H1 (cell line): ENCODE measurements at regions not wholly inside any gene's neighbourhood (a gene's known extent, or its start where the extent isn't known, plus 50 kb on each side); places are given as distances from the start of the nearest gene placed in this dataset.

Experiments used
- CTCF ChIA-PET: fragments of 300-600 bp; sonication (Branson Sonifier 250); formaldehyde crosslinking; loops from one replicate; lab custom pipeline; 2021; ENCODE audit not compliant: partially characterized antibody; lab: Charles Lee
- POLR2A ChIA-PET: fragments of 300-600 bp; sonication (Branson Sonifier 250); formaldehyde crosslinking; loops from one replicate; lab custom pipeline; 2021; ENCODE audit warnings: inconsistent platforms; ENCODE audit not compliant: partially characterized antibody; lab: Charles Lee
- DNase-seq, 2 experiments: peaks; one replicate each; pipeline versions ENCODE4 v3.0.0 to v3.0.0-alpha.2; 2010 to 2022; ENCODE audit warnings: low spot score in 2 of 2, low read depth in 1 of 2, mixed read lengths in 1 of 2
- FAIRE-seq: peaks from 2 replicates; lab custom pipeline; 2011; peaks lifted over from hg19 to GRCh38; lab: Jason Lieb, UNC
- H2AFZ ChIP-seq: 2 replicates; pipeline ENCODE4 v1.8.1; 2012; ENCODE audit warnings: low read length, inconsistent platforms
- H2AK5ac ChIP-seq: 2 replicates; pipeline ENCODE4 v1.6.1; 2013; ENCODE audit warnings: low read depth, low read length
- H2BK120ac ChIP-seq: replicated peaks from 2 replicates; pipeline ENCODE3; 2013; ENCODE audit warnings: low read depth, low read length, inconsistent platforms
- H2BK12ac ChIP-seq: 2 replicates; pipeline ENCODE4 v1.6.1; 2013; ENCODE audit warnings: low read depth, low read length
- H2BK15ac ChIP-seq: 2 replicates; pipeline ENCODE4 v1.6.1; 2013; ENCODE audit warnings: low read length
- H2BK20ac ChIP-seq: 2 replicates; pipeline ENCODE4 v1.6.1; 2013; ENCODE audit warnings: low read length
- H2BK5ac ChIP-seq: 2 replicates; pipeline ENCODE4 v1.6.1; 2013; ENCODE audit warnings: low read depth, low read length
- H3K14ac ChIP-seq: 2 replicates; pipeline ENCODE4 v1.6.1; 2013; ENCODE audit warnings: inconsistent platforms; ENCODE audit not compliant: insufficient read length
- H3K18ac ChIP-seq: 2 replicates; pipeline ENCODE4 v1.6.1; 2013; ENCODE audit warnings: low read length; ENCODE audit errors: extremely low read depth
- H3K23ac ChIP-seq: 2 replicates; pipeline ENCODE4 v1.6.1; 2013; ENCODE audit warnings: inconsistent platforms; ENCODE audit not compliant: insufficient read length
- H3K23me2 ChIP-seq: 2 replicates; pipeline ENCODE4 v1.6.1; 2013; ENCODE audit warnings: low read depth, low read length
- H3K27ac ChIP-seq: 2 replicates; pipeline ENCODE4 v1.6.1; 2011; ENCODE audit warnings: low read depth, low read length, inconsistent platforms
- H3K27me3 ChIP-seq, 4 experiments: replicated peaks in 1 of 4; 1 replicate in 1 of 4; 2 replicates in 3 of 4; pipeline versions ENCODE4 v1.6.1 to v1.8.1; 2011 to 2013; ENCODE audit warnings: low read length in 3 of 4, mild to moderate bottlenecking in 3 of 4, inconsistent platforms in 2 of 4, mixed read lengths in 2 of 4, moderate library complexity in 1 of 4; ENCODE audit not compliant: control insufficient read depth in 3 of 4, insufficient read depth in 3 of 4; ENCODE audit errors: extremely low read depth in 1 of 4
- H3K36me3 ChIP-seq, 4 experiments: 2 replicates each; pipeline versions ENCODE4 v1.6.1 to v1.8.1; 2011 to 2013; ENCODE audit warnings: mild to moderate bottlenecking in 4 of 4, low read length in 3 of 4, moderate library complexity in 2 of 4, control low read depth in 1 of 4, inconsistent platforms in 1 of 4; ENCODE audit not compliant: insufficient read depth in 4 of 4, control insufficient read depth in 2 of 4
- H3K4ac ChIP-seq: replicated peaks from 2 replicates; pipeline ENCODE3; 2013; ENCODE audit warnings: low read length, low read depth, mixed read lengths, inconsistent platforms; ENCODE audit not compliant: insufficient read length
- H3K4me1 ChIP-seq, 4 experiments: replicated peaks in 1 of 4; 1 replicate in 1 of 4; 2 replicates in 3 of 4; pipeline versions ENCODE4 v1.6.1 to v1.8.1; 2011 to 2013; ENCODE audit warnings: low read length in 3 of 4, inconsistent platforms in 2 of 4, mixed read lengths in 1 of 4; ENCODE audit not compliant: insufficient read depth in 4 of 4, control insufficient read depth in 3 of 4
- H3K4me2 ChIP-seq, 2 experiments: 2 replicates each; pipeline versions ENCODE4 v1.6.1 to v1.8.1; 2011 to 2013; ENCODE audit warnings: low read depth in 2 of 2, low read length in 2 of 2, control low read depth in 1 of 2, inconsistent platforms in 1 of 2, mild to moderate bottlenecking in 1 of 2; ENCODE audit not compliant: insufficient read depth in 1 of 2
- H3K4me3 ChIP-seq, 4 experiments: fragments of 200-600, 300-600 bp in 1 of 4; sonication (generic), shearing (Covaris generic), sonication (Bioruptor Twin) in 1 of 4; 2 replicates each; pipeline versions ENCODE4 v1.5.1 to v1.8.1; 2011 to 2016; ENCODE audit warnings: low read length in 4 of 4, low read depth in 3 of 4, control low read depth in 2 of 4, inconsistent platforms in 2 of 4, mild to moderate bottlenecking in 2 of 4, mixed read lengths in 1 of 4, moderate library complexity in 1 of 4; ENCODE audit not compliant: insufficient read depth in 2 of 4; ENCODE audit errors: extremely low read depth in 1 of 4
- H3K56ac ChIP-seq: replicated peaks from 2 replicates; pipeline ENCODE3; 2013; ENCODE audit warnings: low read depth, mild to moderate bottlenecking, mixed read lengths, low read length, inconsistent platforms; ENCODE audit not compliant: insufficient read length
- H3K79me1 ChIP-seq: 2 replicates; pipeline ENCODE4 v1.6.1; 2013; ENCODE audit warnings: low read depth, low read length, control low read depth
- H3K79me2 ChIP-seq, 2 experiments: 2 replicates each; pipeline versions ENCODE4 v1.6.1 to v1.8.1; 2012 to 2013; ENCODE audit warnings: low read length in 2 of 2, mild to moderate bottlenecking in 2 of 2, inconsistent platforms in 1 of 2; ENCODE audit not compliant: insufficient read depth in 2 of 2, control insufficient read depth in 1 of 2
- H3K9ac ChIP-seq, 4 experiments: replicated peaks in 1 of 4; 1 replicate in 1 of 4; 2 replicates in 3 of 4; pipeline versions ENCODE4 v1.6.1 to v1.8.1; 2011 to 2013; ENCODE audit warnings: low read depth in 3 of 4, low read length in 3 of 4, control low read depth in 2 of 4, mild to moderate bottlenecking in 2 of 4, moderate library complexity in 2 of 4, inconsistent platforms in 1 of 4; ENCODE audit errors: extremely low read depth in 1 of 4
- H3K9me3 ChIP-seq, 2 experiments: 2 replicates each; pipeline versions ENCODE4 v1.6.1 to v1.8.1; 2012 to 2013; ENCODE audit warnings: mild to moderate bottlenecking in 2 of 2, moderate library complexity in 2 of 2, control low read depth in 1 of 2, inconsistent platforms in 1 of 2, low read depth in 1 of 2, low read length in 1 of 2, mixed read lengths in 1 of 2; ENCODE audit not compliant: insufficient read depth in 2 of 2
- H4K20me1 ChIP-seq, 2 experiments: replicated peaks in 1 of 2; 2 replicates each; pipeline versions ENCODE3 to v1.8.1; 2011 to 2013; ENCODE audit warnings: inconsistent platforms in 2 of 2, low read length in 2 of 2, mild to moderate bottlenecking in 1 of 2; ENCODE audit not compliant: insufficient read depth in 2 of 2, control insufficient read depth in 1 of 2
- H4K5ac ChIP-seq: 2 replicates; pipeline ENCODE4 v1.6.1; 2013; ENCODE audit warnings: low read length, low read depth, mixed read lengths, inconsistent platforms; ENCODE audit not compliant: insufficient read length
- H4K8ac ChIP-seq: 2 replicates; pipeline ENCODE4 v1.8.0; 2013; ENCODE audit warnings: mild to moderate bottlenecking, moderate library complexity, low read length, inconsistent platforms; ENCODE audit not compliant: insufficient read depth; ENCODE audit errors: extremely low read depth
- H4K91ac ChIP-seq: replicated peaks from 2 replicates; pipeline ENCODE3; 2013; ENCODE audit warnings: low read length, mixed read lengths, inconsistent platforms; ENCODE audit not compliant: insufficient read length
- SP4 ChIP-seq: IDR thresholded peaks from 2 replicates; pipeline ENCODE4 v1.6.1; 2012; ENCODE audit warnings: low read length, inconsistent platforms
- WGBS, 2 experiments: shearing (Covaris generic) in 1 of 2; methylation state at CpG; one replicate each; pipeline versions ENCODE4 v1.1.6 to v1.1.7; 2013 to 2015; ENCODE audit warnings: low lambda C conversion rate in 2 of 2, mixed read lengths in 2 of 2, inconsistent platforms in 1 of 2, low coverage in 1 of 2, missing lambda C conversion rate in 1 of 2; ENCODE audit not compliant: insufficient replicate concordance in 2 of 2, insufficient coverage in 1 of 2, insufficient read length in 1 of 2; ENCODE audit errors: extremely low coverage in 1 of 2, missing lambda C conversion rate in 1 of 2; 5-methylcytosine and 5-hydroxymethylcytosine counted together

- Histone ChIP-seq H3K27me3 (no peaks in the 10 kb centered on the region; a peak in 1 of 7 replicates), H2BK20ac (no peak overlapping the region), H3K27ac (no peak overlapping the region), H3K4ac (no peak overlapping the region), H3K9ac (no peak overlapping the region), H3K79me2 (no peaks in the 10 kb centered on the region), H3K79me1 (no peaks in the 10 kb centered on the region), H2BK5ac (no peak overlapping the region), H2BK120ac (no peak overlapping the region), H3K4me3 (no peak overlapping the region), H3K23ac (no peak overlapping the region), H3K4me1 (peaks cover 2 to 3% (median 3%) of the 10 kb centered on the region in 4 experiments; a peak in 4 of 7 replicates), H3K4me2 (no peak overlapping the region), H3K56ac (no peak overlapping the region), H4K8ac (no peak overlapping the region), H4K20me1 (no peaks in the 10 kb centered on the region), H2AFZ (no peak overlapping the region), H3K18ac (no peak overlapping the region), H4K5ac (no peak overlapping the region), H3K14ac (no peak overlapping the region), H3K9me3 (peaks cover 0 to 2% of the 10 kb centered on the region in 2 experiments; a peak in 1 of 4 replicates), H3K36me3 (no peaks in the 10 kb centered on the region), H2BK15ac (no peak overlapping the region), H4K91ac (no peak overlapping the region), H2BK12ac (no peak overlapping the region), H2AK5ac (no peak overlapping the region), H3K23me2 (no peaks in the 10 kb centered on the region)
- 92% methylated on average over 5 of the region's 5 CpGs; no CpG with 5 or more reads in 1 of the 2 experiments for WGBS, 2 experiments
- DNase-seq (no peak), FAIRE-seq (no peak)
- ChIA-PET CTCF (interaction anchor here (0.6 kb wide), 1 partner anchor 187 kb away, joined by 3 read pairs; no protein-coding TSS in a partner anchor), POLR2A (interaction anchor here (0.6 kb wide), 1 partner anchor 53 kb away, joined by 3 read pairs; no protein-coding TSS in a partner anchor)
- no peak for TF ChIP-seq SP4
Measured at GRCh38 chr4:55258152-55258865, 87.7 kb upstream of the SRD5A3 start.
